GM19467 (cell line): ENCODE measurements at regions not wholly inside any gene's neighbourhood (a gene's known extent, or its start where the extent isn't known, plus 50 kb on each side); places are given as distances from the start of the nearest gene placed in this dataset.

ENCODE experiments used
- ATAC-seq: cut with Tn5 transposase; IDR thresholded peaks from one replicate; pipeline ENCODE4 v1.9.1; 2021; ENCODE audit warnings: mild to moderate bottlenecking, moderate library complexity; ENCODE audit not compliant: unreplicated experiment

DNA sequence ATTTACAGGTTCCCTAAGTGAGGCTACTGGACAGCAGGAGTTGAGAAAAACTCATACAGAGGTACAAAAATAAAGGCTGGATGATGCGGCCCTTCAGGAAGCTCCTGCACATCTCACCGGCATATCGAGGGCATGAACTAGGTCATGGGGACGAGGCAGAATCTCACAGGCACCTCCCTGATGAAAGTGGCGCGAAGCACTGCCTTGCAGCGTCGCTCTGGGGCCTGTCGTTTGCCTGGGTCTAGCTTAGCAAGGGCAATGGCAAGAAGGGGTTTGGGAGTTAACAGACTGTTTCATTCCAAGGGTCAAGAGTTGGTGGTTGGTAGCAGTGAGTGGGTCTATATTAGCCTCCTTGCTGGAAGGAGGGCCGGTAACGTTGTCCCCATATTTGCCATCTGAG, 103.5 kb upstream of the IRF2BP2 start:
- no peak for ATAC-seq

GRCh38 chr1:234712891-234713305, 102.9 kb upstream of the IRF2BP2 start:
- ATAC-seq: no peak

DNA sequence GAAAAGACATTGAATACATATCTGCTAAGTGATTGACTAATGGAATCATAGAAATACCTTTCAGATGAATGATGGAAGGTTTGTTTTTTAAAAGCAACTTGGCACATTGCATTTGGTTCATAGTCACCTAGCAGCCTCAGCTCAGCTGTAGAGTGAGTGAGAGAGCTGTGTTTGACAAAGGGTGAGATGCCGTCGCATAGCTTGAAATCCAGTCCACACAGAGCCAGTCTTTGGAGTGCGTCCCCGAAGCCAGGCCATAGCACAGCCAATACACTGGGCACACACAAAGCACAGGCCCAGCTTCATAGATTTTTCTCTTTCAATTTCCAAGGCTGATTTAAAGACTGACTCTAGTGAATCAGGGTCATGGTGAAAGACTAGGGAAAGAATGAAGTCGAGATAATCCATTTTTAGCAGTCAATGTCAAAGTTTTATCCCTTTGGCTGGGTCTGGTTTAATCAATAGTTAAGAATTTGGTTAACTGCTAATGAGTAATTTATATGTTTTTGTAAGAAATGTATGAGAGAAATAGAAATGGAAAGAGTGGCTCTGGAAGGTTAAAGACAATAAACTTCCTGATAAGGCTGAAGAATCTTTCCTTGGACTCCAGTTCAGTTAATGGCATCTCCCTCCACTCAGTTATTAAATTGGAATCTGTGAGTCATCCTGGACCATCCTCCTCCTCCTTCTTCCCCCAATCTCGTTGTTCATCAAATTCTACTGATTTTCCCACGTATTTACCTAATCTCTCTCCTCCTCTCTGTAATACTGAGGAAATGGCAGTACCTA, 101.2 kb upstream of the IRF2BP2 start:
- no peak for ATAC-seq

DNA sequence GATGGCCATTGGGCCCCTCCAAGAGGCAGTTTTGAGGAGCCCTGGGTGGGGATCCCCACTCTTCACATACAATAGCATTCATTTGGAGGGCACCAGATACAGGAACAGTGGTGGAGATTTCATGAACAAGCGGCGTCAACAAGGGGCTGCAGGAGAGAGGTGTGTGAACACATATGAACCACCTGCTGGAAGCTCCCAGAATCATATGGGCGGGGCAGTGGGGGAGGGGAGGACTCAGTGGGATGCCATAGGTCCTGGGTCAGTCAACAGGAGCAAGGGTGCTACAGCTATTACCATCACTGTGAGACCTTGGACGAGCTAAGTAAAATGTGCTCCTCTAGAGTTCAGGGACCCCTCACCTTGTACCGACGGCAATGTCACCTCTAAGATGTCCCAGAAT, 100.4 kb upstream of the IRF2BP2 start:
- ATAC-seq: no peak

- no peak for ATAC-seq
Observed at GRCh38 chr1:234709473-234710228, 99.7 kb upstream of the IRF2BP2 start.

DNA sequence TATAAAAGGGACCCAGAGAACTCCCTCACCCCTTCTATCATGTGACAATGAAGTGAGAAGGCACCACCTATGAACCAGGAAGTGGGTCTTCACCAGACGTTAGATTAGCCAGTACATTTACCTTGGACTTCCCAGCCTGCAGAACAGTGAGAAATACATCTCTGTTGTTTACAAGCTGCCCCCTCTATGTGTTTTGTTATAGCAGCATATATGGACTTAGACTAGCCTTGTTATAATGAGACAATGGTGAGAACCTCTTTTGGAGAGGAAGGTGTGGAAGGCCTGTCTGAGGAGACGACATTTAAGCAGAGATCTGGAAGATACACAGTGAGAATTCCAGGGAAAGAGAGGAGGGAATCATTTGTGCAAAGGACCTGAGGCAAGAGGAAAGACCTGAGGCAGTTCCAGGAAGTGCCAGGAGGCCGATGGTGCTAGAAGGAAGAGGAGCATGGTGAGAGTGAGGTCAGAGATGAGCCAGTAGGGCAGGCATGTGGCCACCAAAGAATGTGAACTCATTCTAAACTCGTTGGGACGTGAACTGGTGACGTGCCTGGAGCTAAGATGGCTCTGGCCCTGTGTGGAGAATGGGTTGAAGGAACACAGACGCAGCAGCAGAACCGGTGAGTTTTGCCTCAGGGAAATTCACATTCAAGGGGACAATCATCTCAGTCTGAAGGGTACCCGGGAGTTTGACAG, 98.9 kb upstream of the IRF2BP2 start:
- ATAC-seq: no peak

GRCh38 chr1:234707641-234708040, 97.7 kb upstream of the IRF2BP2 start:
- ATAC-seq: no peak

- ATAC-seq: no peak
Observed at GRCh38 chr1:234706931-234707330, 97.0 kb upstream of the IRF2BP2 start.

- no peak for ATAC-seq
Observed at GRCh38 chr1:234706199-234706598, 96.2 kb upstream of the IRF2BP2 start.

DNA sequence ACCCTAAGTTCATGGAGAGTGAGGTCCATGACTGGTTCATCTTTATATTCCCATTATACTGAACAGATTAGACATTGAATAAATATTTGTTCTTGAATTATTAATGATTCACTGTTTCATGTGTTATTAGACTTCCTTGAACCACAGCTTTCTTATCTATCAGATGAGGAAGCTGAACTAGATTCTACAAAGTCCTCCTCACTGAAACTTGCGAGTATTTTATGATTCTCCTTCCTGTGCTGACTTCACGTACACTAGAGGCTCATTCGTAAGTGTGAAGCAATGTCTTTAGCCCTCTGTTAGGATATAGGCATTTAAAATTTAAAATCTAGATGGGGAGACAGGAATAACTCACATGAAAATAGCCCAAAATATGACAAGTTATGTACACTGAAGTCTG, 95.6 kb upstream of the IRF2BP2 start:
- ATAC-seq: no peak

DNA sequence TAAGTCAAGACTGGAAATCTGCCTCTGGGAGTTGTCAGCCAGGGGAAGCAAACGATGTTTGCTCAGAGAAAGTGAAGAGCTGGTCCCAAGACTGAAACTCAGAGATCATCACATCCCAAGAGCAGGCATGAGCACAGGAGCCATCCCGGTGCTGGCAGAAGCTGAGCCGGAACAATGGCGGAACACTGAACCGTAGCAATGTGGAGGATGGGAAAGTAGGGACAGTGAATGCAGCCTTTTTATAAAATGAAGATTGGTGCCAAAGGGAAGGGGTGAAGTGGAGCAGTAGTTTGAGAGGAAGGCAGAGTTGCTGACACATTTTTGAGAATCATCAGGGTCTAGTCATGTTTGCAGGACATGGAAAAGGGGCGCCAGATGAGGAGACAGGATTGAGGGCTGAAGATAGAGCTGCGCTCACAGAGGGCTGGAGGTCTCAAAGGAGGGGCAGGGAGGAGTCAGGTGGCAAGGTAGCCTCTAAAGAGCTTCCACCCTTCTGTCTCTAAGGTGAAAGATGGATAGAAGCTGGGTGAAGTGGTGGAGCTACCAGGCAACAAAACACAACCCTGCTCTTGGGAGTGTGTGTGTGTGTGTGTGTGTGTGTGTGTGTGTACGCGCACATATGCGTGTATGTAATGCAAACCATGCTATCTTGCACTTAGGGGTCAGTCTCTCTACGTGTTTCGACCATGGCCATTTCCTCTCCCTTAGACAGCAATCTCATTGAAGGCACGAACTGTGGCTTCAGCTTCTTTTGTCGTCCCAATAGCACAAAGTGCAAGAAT, 94.3 kb upstream of the IRF2BP2 start:
- no peak for ATAC-seq

DNA sequence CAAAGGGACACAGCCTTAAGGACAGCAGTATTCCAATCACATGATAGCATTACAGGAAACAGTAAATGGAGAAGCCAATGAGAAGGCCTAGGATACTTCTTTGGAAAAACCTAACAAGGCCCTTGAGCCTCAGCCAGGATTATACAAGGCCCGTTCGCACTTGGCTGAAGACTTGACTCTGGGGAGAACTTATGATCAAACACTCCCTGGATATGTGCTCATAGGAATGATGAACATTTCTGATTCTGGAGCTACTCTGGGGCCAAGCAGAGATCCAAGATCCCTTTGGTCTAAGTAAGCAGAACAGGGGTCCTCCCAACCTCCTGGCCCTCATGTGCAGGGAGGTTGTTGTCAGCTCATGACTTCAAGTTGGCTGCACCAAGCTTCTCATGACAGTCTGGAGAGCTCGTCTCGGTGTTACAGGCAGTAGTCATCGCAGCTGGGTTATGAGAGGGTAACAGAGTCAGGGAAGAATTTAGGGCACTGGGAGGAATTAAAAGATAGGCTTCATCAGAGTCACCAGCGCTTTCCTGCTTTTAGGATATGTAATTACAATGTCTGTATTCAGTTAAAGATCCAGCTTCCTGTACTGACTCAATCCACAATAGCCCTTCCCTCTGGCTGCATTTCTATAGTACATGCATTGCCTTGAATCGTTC, 92.5 kb upstream of the IRF2BP2 start:
- no peak for ATAC-seq

DNA sequence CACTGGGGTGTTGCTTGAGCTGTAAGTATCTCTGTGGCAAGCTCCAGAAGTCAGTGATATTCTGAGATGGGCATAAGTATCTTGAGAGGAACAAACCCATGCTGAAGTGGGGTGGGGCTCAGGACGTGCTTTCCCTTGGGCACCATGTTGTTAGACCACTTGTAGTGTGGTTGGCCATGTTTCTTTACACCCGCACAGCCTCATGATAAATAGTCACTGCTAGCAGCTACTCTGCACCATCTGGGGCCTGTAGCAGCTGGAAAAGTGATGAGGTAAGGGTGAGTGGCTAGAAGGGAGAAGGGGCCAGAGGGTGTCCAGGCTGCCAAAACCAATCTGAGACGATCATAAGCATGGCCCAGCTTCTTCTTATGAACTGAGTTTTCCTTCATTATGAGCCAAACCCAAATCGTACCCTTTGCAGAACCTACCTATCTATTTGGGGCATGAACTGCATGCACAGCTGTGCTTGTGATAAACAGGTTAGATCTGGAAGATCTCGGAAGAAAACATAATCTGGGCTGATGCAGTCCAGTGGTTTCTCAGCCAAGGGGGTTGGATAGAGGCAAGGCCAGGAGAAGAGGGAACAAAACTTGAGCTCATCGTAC, 91.9 kb upstream of the IRF2BP2 start:
- no peak for ATAC-seq

DNA sequence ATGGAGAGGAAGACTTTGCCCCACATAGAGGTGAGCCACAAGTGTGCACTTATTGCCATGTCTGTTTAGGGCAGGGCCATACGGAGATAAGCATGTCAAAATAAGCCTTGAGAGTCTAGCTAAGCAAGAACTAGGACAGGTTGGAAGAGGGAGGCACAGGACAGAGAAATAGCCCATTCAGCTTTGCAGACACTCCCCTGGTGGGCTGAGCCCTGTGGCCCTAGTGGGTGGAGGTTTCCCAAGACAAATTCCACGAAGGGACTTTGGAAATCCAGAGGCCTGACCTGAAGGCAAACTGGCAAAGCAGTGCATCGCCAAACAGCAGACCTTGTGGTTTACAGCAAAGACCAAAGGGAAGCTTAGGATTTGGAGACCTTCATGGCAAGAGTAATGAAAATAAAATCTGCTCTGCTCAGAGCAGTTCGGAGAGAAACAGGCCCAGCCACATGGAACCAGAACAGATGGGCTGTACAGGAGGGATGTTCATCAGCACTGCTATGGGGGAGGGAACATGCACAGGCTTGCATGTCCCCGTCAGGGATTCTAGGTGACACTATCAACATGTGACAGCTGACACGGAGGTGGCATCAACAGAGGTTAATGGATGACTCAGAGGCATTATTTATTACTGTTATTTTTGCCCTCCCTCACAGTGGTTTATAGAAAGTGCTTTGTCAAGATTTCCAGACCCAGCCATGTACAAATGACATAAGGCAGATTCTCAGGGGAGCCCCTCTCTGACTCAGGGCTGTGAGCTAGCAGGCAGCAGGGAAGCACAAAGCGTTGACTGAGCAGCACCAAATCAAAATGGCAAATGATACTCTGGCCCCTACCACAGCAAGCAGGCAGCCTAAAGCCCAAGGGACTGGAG, 90.1 kb upstream of the IRF2BP2 start:
- ATAC-seq: peak; percentile 45

DNA sequence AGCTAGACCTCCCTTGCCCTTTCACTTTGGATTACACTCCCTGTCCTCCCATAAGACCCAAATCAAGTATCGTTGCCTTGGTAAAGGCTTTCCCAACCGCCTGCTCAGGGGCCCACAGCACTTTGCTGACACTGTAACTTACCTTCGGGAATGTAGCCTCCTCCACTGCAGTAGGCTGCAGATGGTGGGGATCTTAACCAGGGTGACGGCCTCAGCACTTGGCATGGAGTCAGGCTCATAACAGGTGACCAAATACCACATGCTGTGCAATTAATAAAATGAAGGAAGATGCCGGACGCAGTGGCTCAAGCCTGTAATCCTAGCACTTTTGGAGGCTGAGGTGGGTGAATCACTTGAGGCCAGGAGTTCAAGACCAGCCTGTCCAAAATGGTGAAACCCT, 88.7 kb upstream of the IRF2BP2 start:
- no peak for ATAC-seq

GRCh38 chr1:234697741-234698140, 87.8 kb upstream of the IRF2BP2 start:
- no peak for ATAC-seq

- ATAC-seq: no peak
Observed at GRCh38 chr1:234697015-234697414, 87.0 kb upstream of the IRF2BP2 start.

GRCh38 chr1:234696148-234696576, 86.2 kb upstream of the IRF2BP2 start:
- ATAC-seq: peak; percentile 52

GRCh38 chr1:234694661-234695060, 84.7 kb upstream of the IRF2BP2 start:
- ATAC-seq: no peak
